Neural cell (in vitro differentiated cells): ENCODE measurements at regions not wholly inside any gene's neighbourhood (a gene's known extent, or its start where the extent isn't known, plus 50 kb on each side); places are given as distances from the start of the nearest gene placed in this dataset.

Experiments used
- H2AFZ ChIP-seq: fragments of 200-600, 300-800 bp; sonication (generic), shearing (Covaris generic); 2 replicates; pipeline ENCODE4 v1.6.0; 2014; ENCODE audit warnings: low read depth, mild to moderate bottlenecking, antibody characterized with exemption, low read length, moderate library complexity
- H3F3A ChIP-seq: fragments of 200-600 bp; shearing (Covaris generic); 2 replicates; pipeline ENCODE4 v1.6.1; 2016; ENCODE audit warnings: mild to moderate bottlenecking, moderate library complexity, mixed read lengths, antibody characterized with exemption, low read length; ENCODE audit not compliant: insufficient read depth, poor library complexity, severe bottlenecking
- H3K27ac ChIP-seq: fragments of 200-600, 300-800 bp; sonication (generic), shearing (Covaris generic); 2 replicates; pipeline ENCODE4 v1.5.1; 2014; ENCODE audit warnings: mild to moderate bottlenecking, low read length, moderate library complexity
- H3K27me3 ChIP-seq: fragments of 300-800, 200-600 bp; sonication (generic), shearing (Covaris generic); 2 replicates; pipeline ENCODE4 v1.6.0; 2014; ENCODE audit warnings: mild to moderate bottlenecking, low read depth, low read length, moderate library complexity; ENCODE audit not compliant: insufficient read depth
- H3K36me3 ChIP-seq: fragments of 300-800, 200-600 bp; sonication (generic), shearing (Covaris generic); 2 replicates; pipeline ENCODE4 v1.5.1; 2014; ENCODE audit warnings: mild to moderate bottlenecking, antibody characterized with exemption, low read length, moderate library complexity; ENCODE audit not compliant: insufficient read depth
- H3K4me2 ChIP-seq: fragments of 300-800, 200-600 bp; sonication (generic), shearing (Covaris generic); 2 replicates; pipeline ENCODE4 v1.6.0; 2014; ENCODE audit warnings: mild to moderate bottlenecking, low read length
- H3K4me3 ChIP-seq: fragments of 300-800, 200-600 bp; sonication (generic), shearing (Covaris generic); 2 replicates; pipeline ENCODE4 v1.5.1; 2014; ENCODE audit warnings: mild to moderate bottlenecking, low read length, moderate library complexity
- H3K79me2 ChIP-seq: fragments of 200-600 bp; shearing (Covaris generic); replicated peaks from 2 replicates; pipeline ENCODE4 v1.6.0; 2014; ENCODE audit warnings: mild to moderate bottlenecking, low read length, moderate library complexity; ENCODE audit not compliant: insufficient read depth
- H3K9ac ChIP-seq: fragments of 300-800, 200-600 bp; sonication (generic), shearing (Covaris generic); 2 replicates; pipeline ENCODE4 v1.6.1; 2016; ENCODE audit warnings: mild to moderate bottlenecking, low read length, mixed read lengths
- H3K9me2 ChIP-seq: fragments of 200-600 bp; shearing (Covaris generic); 2 replicates; pipeline ENCODE4 v1.6.1; 2016; ENCODE audit warnings: mild to moderate bottlenecking, low read length, mixed read lengths; ENCODE audit not compliant: insufficient read depth
- H3K9me3 ChIP-seq: fragments of 200-600, 300-800 bp; sonication (generic), shearing (Covaris generic); 2 replicates; pipeline ENCODE4 v1.6.1; 2016; ENCODE audit warnings: mild to moderate bottlenecking, mixed run types, low read length, moderate library complexity, mixed read lengths
- H4K20me1 ChIP-seq: fragments of 200-600 bp; shearing (Covaris generic); 2 replicates; pipeline ENCODE4 v1.6.1; 2016; ENCODE audit warnings: mild to moderate bottlenecking, mixed run types; ENCODE audit not compliant: insufficient read depth
- EP300 ChIP-seq: fragments of 450-650 bp; conservative IDR thresholded peaks from 2 replicates; pipeline ENCODE4 v1.6.1; 2014; ENCODE audit warnings: antibody characterized with exemption, mild to moderate bottlenecking, moderate library complexity; ENCODE audit not compliant: poor library complexity, severe bottlenecking
- EZH2 ChIP-seq: fragments of 200-600, 300-800 bp; shearing (Covaris generic), sonication (generic); IDR thresholded peaks from 2 replicates; pipeline ENCODE4 v1.6.1; 2014; ENCODE audit warnings: antibody characterized with exemption, low read length, borderline replicate concordance, mild to moderate bottlenecking; ENCODE audit not compliant: insufficient read depth, poor library complexity, severe bottlenecking
- MXI1 ChIP-seq: fragments of 450-650 bp; conservative IDR thresholded peaks from 2 replicates; pipeline ENCODE4 v1.6.1; 2014; ENCODE audit warnings: antibody characterized with exemption, mild to moderate bottlenecking; ENCODE audit not compliant: poor library complexity, severe bottlenecking
- POLR2AphosphoS5 ChIP-seq: IDR thresholded peaks from 2 replicates; pipeline ENCODE4 v1.6.1; 2012
- RAD21 ChIP-seq: fragments of 450-650 bp; conservative IDR thresholded peaks from 2 replicates; pipeline ENCODE4 v1.6.1; 2014; ENCODE audit warnings: antibody characterized with exemption, mild to moderate bottlenecking, moderate library complexity
- SMC3 ChIP-seq: fragments of 450-650 bp; conservative IDR thresholded peaks from 2 replicates; pipeline ENCODE4 v1.6.1; 2014; ENCODE audit warnings: antibody characterized with exemption, mild to moderate bottlenecking, moderate library complexity; ENCODE audit not compliant: poor library complexity
- TAF1 ChIP-seq: IDR thresholded peaks from 2 replicates; pipeline ENCODE4 v1.6.1; 2012; ENCODE audit warnings: low read depth
- TF ChIP-seq, protein P1 (sequence below): fragments of 450-650 bp; IDR thresholded peaks from 2 replicates; pipeline ENCODE4 v1.5.1; 2014; ENCODE audit warnings: antibody characterized with exemption, mild to moderate bottlenecking, moderate library complexity; ENCODE audit not compliant: poor library complexity, severe bottlenecking
- TF ChIP-seq, protein P2 (sequence below): IDR thresholded peaks from 2 replicates; pipeline ENCODE4 v1.6.1; 2012; ENCODE audit warnings: borderline replicate concordance

DNA sequence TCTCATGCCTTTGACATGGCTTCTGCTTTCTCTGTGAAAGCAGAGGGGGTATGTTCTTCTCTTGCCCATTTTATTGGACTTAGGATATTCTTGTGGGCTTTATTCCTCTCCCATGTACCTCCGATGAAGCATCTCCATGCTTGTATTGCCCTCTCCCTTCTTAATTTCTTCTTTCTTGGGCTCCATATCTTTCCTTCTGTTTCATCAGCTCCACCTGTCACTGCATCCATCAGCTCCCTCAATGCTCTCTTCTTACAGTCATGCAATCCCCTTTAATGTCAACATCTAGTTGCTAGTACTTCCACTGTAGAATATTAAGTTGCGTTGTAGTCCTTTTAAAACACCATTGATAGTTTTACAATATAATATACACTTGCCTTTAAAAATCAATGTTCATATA is 257.6 kb downstream of the GPAT3 start:
- Histone ChIP-seq H3F3A (no peaks in the 10 kb centered on the region), H3K27ac (no peak overlapping the region), H3K9ac (no peak overlapping the region), H3K9me3 (no peaks in the 10 kb centered on the region), H3K79me2 (no peaks in the 10 kb centered on the region), H4K20me1 (no peaks in the 10 kb centered on the region), H3K4me3 (no peak overlapping the region), H3K9me2 (no peaks in the 10 kb centered on the region), H2AFZ (no peak overlapping the region), H3K36me3 (no peaks in the 10 kb centered on the region), H3K27me3 (no peaks in the 10 kb centered on the region), H3K4me2 (no peak overlapping the region)
- no peak for TF ChIP-seq RAD21
- no peak for TF ChIP-seq EZH2
- no peak for TF ChIP-seq POLR2AphosphoS5
- TF ChIP-seq, protein P1, sequence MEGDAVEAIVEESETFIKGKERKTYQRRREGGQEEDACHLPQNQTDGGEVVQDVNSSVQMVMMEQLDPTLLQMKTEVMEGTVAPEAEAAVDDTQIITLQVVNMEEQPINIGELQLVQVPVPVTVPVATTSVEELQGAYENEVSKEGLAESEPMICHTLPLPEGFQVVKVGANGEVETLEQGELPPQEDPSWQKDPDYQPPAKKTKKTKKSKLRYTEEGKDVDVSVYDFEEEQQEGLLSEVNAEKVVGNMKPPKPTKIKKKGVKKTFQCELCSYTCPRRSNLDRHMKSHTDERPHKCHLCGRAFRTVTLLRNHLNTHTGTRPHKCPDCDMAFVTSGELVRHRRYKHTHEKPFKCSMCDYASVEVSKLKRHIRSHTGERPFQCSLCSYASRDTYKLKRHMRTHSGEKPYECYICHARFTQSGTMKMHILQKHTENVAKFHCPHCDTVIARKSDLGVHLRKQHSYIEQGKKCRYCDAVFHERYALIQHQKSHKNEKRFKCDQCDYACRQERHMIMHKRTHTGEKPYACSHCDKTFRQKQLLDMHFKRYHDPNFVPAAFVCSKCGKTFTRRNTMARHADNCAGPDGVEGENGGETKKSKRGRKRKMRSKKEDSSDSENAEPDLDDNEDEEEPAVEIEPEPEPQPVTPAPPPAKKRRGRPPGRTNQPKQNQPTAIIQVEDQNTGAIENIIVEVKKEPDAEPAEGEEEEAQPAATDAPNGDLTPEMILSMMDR, result no peak
- no peak for TF ChIP-seq TAF1
- no peak for TF ChIP-seq SMC3
- TF ChIP-seq MXI1, result no peak

DNA sequence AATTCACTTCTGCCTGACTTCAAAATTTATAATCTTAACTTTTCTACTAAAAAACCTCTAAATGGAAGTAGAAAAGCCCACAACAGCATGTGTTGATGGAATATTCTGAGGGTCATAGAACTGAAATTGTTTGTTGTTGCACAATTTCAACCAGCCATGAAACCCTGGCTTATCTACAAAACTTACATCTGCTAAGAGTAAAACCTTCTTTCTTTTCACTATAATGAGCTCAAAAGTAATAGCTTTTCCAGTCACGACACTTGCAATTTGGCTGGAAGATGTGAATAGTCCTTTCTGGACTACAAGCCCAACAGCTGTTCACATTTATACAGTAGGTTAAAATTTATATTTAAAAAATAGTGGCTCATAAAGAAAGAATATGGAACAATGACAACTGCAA is 250.0 kb downstream of the GPAT3 start:
- Histone ChIP-seq H3K9ac (no peak overlapping the region), H3K36me3 (no peaks in the 10 kb centered on the region), H3K4me3 (no peak overlapping the region), H2AFZ (no peak overlapping the region), H4K20me1 (no peaks in the 10 kb centered on the region), H3K9me2 (no peaks in the 10 kb centered on the region), H3K27ac (no peak overlapping the region), H3K79me2 (no peaks in the 10 kb centered on the region), H3K9me3 (no peaks in the 10 kb centered on the region), H3K4me2 (no peak overlapping the region), H3F3A (no peaks in the 10 kb centered on the region), H3K27me3 (no peaks in the 10 kb centered on the region)
- TF ChIP-seq, protein P1, result no peak
- TF ChIP-seq TAF1, result no peak
- no peak for TF ChIP-seq EP300
- TF ChIP-seq EZH2, result no peak
- no peak for TF ChIP-seq MXI1
- TF ChIP-seq, protein P2, sequence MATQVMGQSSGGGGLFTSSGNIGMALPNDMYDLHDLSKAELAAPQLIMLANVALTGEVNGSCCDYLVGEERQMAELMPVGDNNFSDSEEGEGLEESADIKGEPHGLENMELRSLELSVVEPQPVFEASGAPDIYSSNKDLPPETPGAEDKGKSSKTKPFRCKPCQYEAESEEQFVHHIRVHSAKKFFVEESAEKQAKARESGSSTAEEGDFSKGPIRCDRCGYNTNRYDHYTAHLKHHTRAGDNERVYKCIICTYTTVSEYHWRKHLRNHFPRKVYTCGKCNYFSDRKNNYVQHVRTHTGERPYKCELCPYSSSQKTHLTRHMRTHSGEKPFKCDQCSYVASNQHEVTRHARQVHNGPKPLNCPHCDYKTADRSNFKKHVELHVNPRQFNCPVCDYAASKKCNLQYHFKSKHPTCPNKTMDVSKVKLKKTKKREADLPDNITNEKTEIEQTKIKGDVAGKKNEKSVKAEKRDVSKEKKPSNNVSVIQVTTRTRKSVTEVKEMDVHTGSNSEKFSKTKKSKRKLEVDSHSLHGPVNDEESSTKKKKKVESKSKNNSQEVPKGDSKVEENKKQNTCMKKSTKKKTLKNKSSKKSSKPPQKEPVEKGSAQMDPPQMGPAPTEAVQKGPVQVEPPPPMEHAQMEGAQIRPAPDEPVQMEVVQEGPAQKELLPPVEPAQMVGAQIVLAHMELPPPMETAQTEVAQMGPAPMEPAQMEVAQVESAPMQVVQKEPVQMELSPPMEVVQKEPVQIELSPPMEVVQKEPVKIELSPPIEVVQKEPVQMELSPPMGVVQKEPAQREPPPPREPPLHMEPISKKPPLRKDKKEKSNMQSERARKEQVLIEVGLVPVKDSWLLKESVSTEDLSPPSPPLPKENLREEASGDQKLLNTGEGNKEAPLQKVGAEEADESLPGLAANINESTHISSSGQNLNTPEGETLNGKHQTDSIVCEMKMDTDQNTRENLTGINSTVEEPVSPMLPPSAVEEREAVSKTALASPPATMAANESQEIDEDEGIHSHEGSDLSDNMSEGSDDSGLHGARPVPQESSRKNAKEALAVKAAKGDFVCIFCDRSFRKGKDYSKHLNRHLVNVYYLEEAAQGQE, result no peak
- TF ChIP-seq RAD21, result no peak
- TF ChIP-seq SMC3, result no peak
- no peak for TF ChIP-seq POLR2AphosphoS5
